Thymus (tissue), 11 donors: ENCODE measurements at regions not wholly inside any gene's neighbourhood (a gene's known extent, or its start where the extent isn't known, plus 50 kb on each side); places are given as distances from the start of the nearest gene placed in this dataset.

Experiments
- DNase-seq, 9 donors: peaks; one replicate each; pipeline ENCODE4 v3.0.0-alpha.2; 2013; ENCODE audit warnings: low spot score in 9 of 9, low read depth in 6 of 9, missing footprints in 1 of 9
- H3K27ac ChIP-seq, 2 donors: one replicate each; pipeline ENCODE4 v1.5.1; 2013; ENCODE audit warnings: control low read depth in 1 of 2, low read depth in 1 of 2, low read length in 1 of 2, mild to moderate bottlenecking in 1 of 2, moderate library complexity in 1 of 2
- H3K27me3 ChIP-seq, 2 donors: one replicate each; pipeline ENCODE4 v1.5.1; 2013; ENCODE audit warnings: low read length in 1 of 2; ENCODE audit not compliant: control insufficient read depth in 2 of 2, insufficient read depth in 1 of 2
- H3K36me3 ChIP-seq, 2 donors: one replicate each; pipeline ENCODE4 v1.5.1; 2013; ENCODE audit warnings: low read length in 1 of 2, mild to moderate bottlenecking in 1 of 2, moderate library complexity in 1 of 2; ENCODE audit not compliant: control insufficient read depth in 2 of 2, insufficient read depth in 2 of 2
- H3K4me1 ChIP-seq, 2 donors: one replicate each; pipeline ENCODE4 v1.5.1; 2013; ENCODE audit warnings: low read length in 2 of 2; ENCODE audit not compliant: control insufficient read depth in 2 of 2, insufficient read depth in 2 of 2
- H3K4me3 ChIP-seq, 2 donors: one replicate each; pipeline ENCODE4 v1.5.1; 2013; ENCODE audit warnings: low read length in 2 of 2, control low read depth in 1 of 2, mild to moderate bottlenecking in 1 of 2
- H3K9me3 ChIP-seq, 2 donors: one replicate each; pipeline ENCODE4 v1.5.1; 2013; ENCODE audit warnings: low read length in 1 of 2, mild to moderate bottlenecking in 1 of 2; ENCODE audit not compliant: control insufficient read depth in 2 of 2, insufficient read depth in 1 of 2
- WGBS: extraction: QIAGEN DNeasy Blood & Tissue Kit; methylation state at CpG from one replicate; pipeline ENCODE4 v1.1.7; 2013; 5-methylcytosine and 5-hydroxymethylcytosine counted together
- donor health status: healthy.

DNA sequence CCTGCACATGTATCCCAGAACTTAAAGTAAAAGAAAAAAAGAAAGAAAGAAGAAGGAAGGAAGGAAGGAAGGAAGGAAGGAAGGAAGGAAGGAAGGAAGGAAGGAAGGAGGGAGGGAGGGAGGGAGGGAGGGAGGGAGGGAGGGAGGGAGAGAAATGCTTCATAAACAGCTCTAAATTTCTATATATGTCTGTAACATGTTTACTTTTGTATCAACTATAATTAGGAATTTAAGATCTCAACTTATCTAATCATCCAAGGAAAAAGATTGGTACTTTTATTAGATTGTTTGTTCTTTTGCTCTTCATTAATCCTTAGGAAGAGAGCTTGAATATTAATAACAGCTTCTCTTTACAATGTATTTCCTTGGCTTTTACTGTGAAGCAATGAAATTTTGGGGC is 195.4 kb upstream of the PRMT6 start:
- H3K4me3 ChIP-seq: no peak overlapping the region
- no peaks in the 10 kb centered on the region for H3K36me3 ChIP-seq
- no peaks in the 10 kb centered on the region for H3K9me3 ChIP-seq
- no peaks in the 10 kb centered on the region for H3K27me3 ChIP-seq
- no peaks in the 10 kb centered on the region for H3K4me1 ChIP-seq
- DNase-seq: no peak
- no peak overlapping the region for H3K27ac ChIP-seq

- no peaks in the 10 kb centered on the region for H3K9me3 ChIP-seq
- H3K4me1 ChIP-seq: no peaks in the 10 kb centered on the region
- no peaks in the 10 kb centered on the region for H3K27me3 ChIP-seq
- no peak overlapping the region for H3K4me3 ChIP-seq
- DNase-seq: no peak
- WGBS: 56% methylated on average over 1 of the region's 1 CpG
- no peak overlapping the region for H3K27ac ChIP-seq
- no peaks in the 10 kb centered on the region for H3K36me3 ChIP-seq
Observed at GRCh38 chr1:106868828-106869227, 187.6 kb upstream of the PRMT6 start.

DNA sequence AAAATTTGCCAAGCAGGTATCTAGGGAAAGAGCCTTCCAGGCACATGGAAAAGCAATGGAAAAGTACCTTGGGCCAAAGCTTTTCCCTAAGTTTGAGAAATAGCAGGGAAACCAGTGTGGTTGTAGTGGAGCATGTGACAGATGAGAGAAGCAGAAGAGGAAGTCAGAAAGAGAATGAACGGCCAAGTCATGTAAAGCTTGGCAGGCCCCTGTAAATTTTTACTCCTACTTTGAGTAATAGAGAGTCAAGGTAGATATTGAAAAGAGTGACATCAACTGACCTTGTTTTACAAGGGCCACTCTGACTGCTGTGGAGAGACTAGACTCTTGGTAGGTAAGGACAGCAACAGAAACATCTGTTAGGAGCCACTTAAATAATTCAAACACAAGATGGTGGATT is 180.9 kb upstream of the PRMT6 start:
- H3K9me3 ChIP-seq: no peaks in the 10 kb centered on the region
- H3K27me3 ChIP-seq: no peaks in the 10 kb centered on the region
- WGBS: 32% methylated on average over 1 of the region's 1 CpG
- no peaks in the 10 kb centered on the region for H3K36me3 ChIP-seq
- no peak for DNase-seq
- H3K4me3 ChIP-seq: no peak overlapping the region
- no peaks in the 10 kb centered on the region for H3K4me1 ChIP-seq
- H3K27ac ChIP-seq: no peak overlapping the region

DNA sequence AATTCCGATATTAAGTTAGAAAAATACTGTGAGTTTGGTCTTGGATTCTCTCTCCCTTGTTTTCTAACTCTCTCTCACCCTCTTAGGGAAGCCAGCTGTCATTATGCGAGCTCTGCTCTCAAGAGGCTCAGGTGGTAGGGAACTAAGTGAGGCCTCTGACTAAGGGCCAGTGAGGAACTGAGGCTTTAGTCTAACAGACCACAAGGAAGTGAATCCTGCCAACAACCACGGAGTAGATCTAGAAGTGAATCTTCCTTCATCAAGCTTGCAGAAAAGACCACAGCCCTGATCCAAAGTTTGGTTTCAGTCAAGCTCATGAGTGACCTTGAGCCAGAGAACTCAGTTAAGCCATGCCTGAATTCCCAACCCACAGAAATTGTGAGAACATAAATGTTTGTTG is 180.1 kb upstream of the PRMT6 start:
- DNase-seq: peak in 2 of 9 donors; percentile 0 to 9
- H3K4me1 ChIP-seq: no peaks in the 10 kb centered on the region
- no peaks in the 10 kb centered on the region for H3K9me3 ChIP-seq
- H3K27me3 ChIP-seq: no peaks in the 10 kb centered on the region
- no peaks in the 10 kb centered on the region for H3K36me3 ChIP-seq
- H3K4me3 ChIP-seq: no peak overlapping the region
- H3K27ac ChIP-seq: no peak overlapping the region
- 72% methylated on average over 3 of the region's 3 CpGs for WGBS

GRCh38 chr1:106879538-106879937 is 176.9 kb upstream of the PRMT6 start:
- DNase-seq: no peak
- Histone ChIP-seq H3K4me1 (no peaks in the 10 kb centered on the region), H3K27ac (no peak overlapping the region), H3K4me3 (no peak overlapping the region), H3K9me3 (no peaks in the 10 kb centered on the region), H3K36me3 (no peaks in the 10 kb centered on the region), H3K27me3 (no peaks in the 10 kb centered on the region)
- 83% methylated on average over 3 of the region's 3 CpGs for WGBS

DNA sequence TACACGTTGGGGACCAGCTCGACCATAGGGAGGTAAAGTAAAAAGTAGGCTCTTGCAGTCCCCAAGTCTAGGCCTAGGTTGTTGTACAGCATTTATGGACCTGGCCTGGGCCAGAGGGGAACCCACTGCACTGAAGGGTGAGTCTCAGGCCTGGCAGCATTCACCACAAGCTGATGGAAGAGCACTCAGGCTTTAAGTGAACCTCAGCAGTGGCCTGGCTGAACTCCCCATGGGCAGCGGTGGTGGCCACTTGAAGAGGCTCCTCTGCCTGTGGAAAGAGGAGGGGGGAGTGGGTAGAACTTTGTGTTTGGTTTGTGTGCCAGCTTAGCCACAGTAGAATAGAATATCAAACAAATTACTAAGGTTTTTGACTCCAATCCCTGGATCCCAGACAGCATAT is 176.2 kb upstream of the PRMT6 start:
- no peaks in the 10 kb centered on the region for H3K4me1 ChIP-seq
- DNase-seq: no peak
- no peak overlapping the region for H3K27ac ChIP-seq
- H3K36me3 ChIP-seq: no peaks in the 10 kb centered on the region
- WGBS: 91% methylated on average over 3 of the region's 3 CpGs
- no peak overlapping the region for H3K4me3 ChIP-seq
- H3K27me3 ChIP-seq: no peaks in the 10 kb centered on the region
- no peaks in the 10 kb centered on the region for H3K9me3 ChIP-seq

GRCh38 chr1:106883208-106883607 is 173.3 kb upstream of the PRMT6 start:
- Histone ChIP-seq H3K27ac (no peak overlapping the region), H3K4me1 (no peaks in the 10 kb centered on the region), H3K36me3 (no peaks in the 10 kb centered on the region), H3K9me3 (no peaks in the 10 kb centered on the region), H3K4me3 (no peak overlapping the region), H3K27me3 (no peaks in the 10 kb centered on the region)
- no peak for DNase-seq

DNA sequence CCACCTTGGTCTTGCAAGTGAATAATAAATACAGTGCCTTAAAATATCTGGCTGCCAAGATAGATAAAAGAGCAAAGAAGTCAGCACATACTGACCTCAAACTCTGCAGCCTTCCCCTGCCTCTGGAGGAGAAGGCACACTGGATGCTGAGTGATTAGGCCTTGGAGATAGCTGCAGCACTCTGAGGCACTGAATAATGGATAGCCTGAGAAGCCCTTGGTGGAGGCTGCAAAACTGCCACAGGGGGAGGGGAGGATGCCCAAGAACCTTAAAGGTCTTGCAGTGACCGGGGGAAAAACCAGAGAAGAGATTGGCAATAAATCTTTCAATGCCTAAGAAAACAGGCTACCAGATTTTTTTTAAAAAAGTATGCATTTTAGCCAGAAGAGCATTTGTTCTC is 167.4 kb upstream of the PRMT6 start:
- Histone ChIP-seq H3K9me3 (no peaks in the 10 kb centered on the region), H3K4me1 (no peaks in the 10 kb centered on the region), H3K27me3 (no peaks in the 10 kb centered on the region), H3K36me3 (no peaks in the 10 kb centered on the region), H3K4me3 (no peak overlapping the region), H3K27ac (no peak overlapping the region)
- DNase-seq: no peak
- 17% methylated on average over 1 of the region's 1 CpG for WGBS

GRCh38 chr1:106889583-106889982 is 166.9 kb upstream of the PRMT6 start:
- Histone ChIP-seq H3K4me3 (no peak overlapping the region), H3K9me3 (no peaks in the 10 kb centered on the region), H3K27me3 (no peaks in the 10 kb centered on the region), H3K27ac (no peak overlapping the region), H3K4me1 (no peaks in the 10 kb centered on the region), H3K36me3 (no peaks in the 10 kb centered on the region)
- DNase-seq: no peak
- 59% methylated on average over 5 of the region's 5 CpGs for WGBS

- H3K4me3 ChIP-seq: no peak overlapping the region
- no peak for DNase-seq
- H3K27ac ChIP-seq: no peak overlapping the region
Observed at GRCh38 chr1:106897976-106898375, 158.5 kb upstream of the PRMT6 start.

More at GRCh38 chr1:106897976-106898375, 158.5 kb upstream of the PRMT6 start:
- Histone ChIP-seq H3K9me3 (no peaks in the 10 kb centered on the region), H3K4me1 (no peaks in the 10 kb centered on the region), H3K36me3 (no peaks in the 10 kb centered on the region), H3K27me3 (no peaks in the 10 kb centered on the region)
